Activated CD8-positive, alpha-beta T cell treated with anti-CD3 and anti-CD28 coated beads for 36 hours (primary cell): ENCODE measurements at regions not wholly inside any gene's neighbourhood (a gene's known extent, or its start where the extent isn't known, plus 50 kb on each side); places are given as distances from the start of the nearest gene placed in this dataset.

Experiments used
- ATAC-seq: fragments of 200-7000 bp; cut with Tn5 transposase; one replicate; pipeline ENCODE4 v1.10.0; 2021; ENCODE audit warnings: mild to moderate bottlenecking, moderate library complexity
- CTCF ChIA-PET: fragments of 350-600 bp; sonication (Branson Sonifier 250); formaldehyde crosslinking; loops from one replicate; lab custom pipeline; 2021; ENCODE audit warnings: antibody characterized with exemption; lab: Charles Lee
- POLR2A ChIA-PET: fragments of 350-600 bp; sonication (Branson Sonifier 250); formaldehyde crosslinking; loops from one replicate; lab custom pipeline; 2021; ENCODE audit warnings: antibody characterized with exemption; lab: Charles Lee
- DNase-seq: peaks from one replicate; pipeline ENCODE4 v3.0.0-alpha.2; 2020
- H3K27ac Mint-ChIP-seq: one replicate; pipeline ENCODE4 v1.8.0; 2021; ENCODE audit warnings: mild to moderate bottlenecking, mixed read lengths
- H3K27me3 Mint-ChIP-seq: one replicate; pipeline ENCODE4 v1.8.0; 2021; ENCODE audit warnings: mixed read lengths
- H3K36me3 Mint-ChIP-seq: one replicate; pipeline ENCODE4 v1.8.0; 2021; ENCODE audit warnings: low read depth, mixed read lengths
- H3K4me1 Mint-ChIP-seq: one replicate; pipeline ENCODE4 v1.8.0; 2021; ENCODE audit warnings: low read depth, mixed read lengths
- H3K4me3 Mint-ChIP-seq: one replicate; pipeline ENCODE4 v1.8.0; 2021; ENCODE audit warnings: mild to moderate bottlenecking, moderate library complexity, mixed read lengths
- H3K9me3 Mint-ChIP-seq: one replicate; pipeline ENCODE4 v1.8.0; 2021; ENCODE audit warnings: mixed read lengths
- intact Hi-C: fragments of 100-400 bp; cut with micrococcal nuclease; formaldehyde crosslinking; loops from one replicate; pipeline ENCODE4 v1.10.0; 2022
- TF ChIP-seq, protein P1 (sequence below): fragments of 200-600 bp; IDR thresholded peaks from one replicate; pipeline ENCODE4 v1.8.0; 2022; ENCODE audit warnings: antibody characterized with exemption, mild to moderate bottlenecking

DNA sequence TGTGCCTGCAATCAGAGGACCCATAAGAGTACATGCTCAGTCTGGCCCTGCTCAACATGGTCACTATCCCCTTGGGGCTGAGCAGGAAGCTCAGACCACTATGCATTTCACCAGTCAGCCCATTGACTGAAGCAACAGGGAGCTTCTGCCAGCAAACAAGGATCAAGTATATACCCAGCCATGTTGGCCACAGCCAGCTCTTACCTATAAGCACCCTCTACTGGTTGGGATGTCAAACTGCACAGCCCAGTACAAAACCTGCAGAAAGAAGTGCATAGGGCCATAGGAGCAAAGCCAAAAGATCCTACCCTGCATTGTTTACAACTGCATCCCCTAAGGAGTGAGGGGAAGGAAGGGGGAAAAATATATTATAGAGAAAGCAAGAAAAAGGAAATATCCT is 214.4 kb upstream of the CPEB2 start:
- ATAC-seq = peak; percentile 45
- ChIA-PET CTCF (interaction anchor here (1.0 to 1.1 kb wide), 3 partner anchors 27 to 1134 kb away, joined by 3 to 5 read pairs (median 4); no protein-coding TSS in a partner anchor), POLR2A (interaction anchor here (0.6 kb wide), 2 partner anchors 58 to 161 kb away, joined by 3 read pairs; no protein-coding TSS in a partner anchor)
- Mint-ChIP-seq H3K27ac (no peak overlapping the region), H3K4me1 (peaks cover 15% of the 10 kb centered on the region), H3K4me3 (no peak overlapping the region), H3K9me3 (peaks cover 18% of the 10 kb centered on the region), H3K36me3 (no peaks in the 10 kb centered on the region), H3K27me3 (peaks cover 10% of the 10 kb centered on the region)
- TF ChIP-seq, protein P1, sequence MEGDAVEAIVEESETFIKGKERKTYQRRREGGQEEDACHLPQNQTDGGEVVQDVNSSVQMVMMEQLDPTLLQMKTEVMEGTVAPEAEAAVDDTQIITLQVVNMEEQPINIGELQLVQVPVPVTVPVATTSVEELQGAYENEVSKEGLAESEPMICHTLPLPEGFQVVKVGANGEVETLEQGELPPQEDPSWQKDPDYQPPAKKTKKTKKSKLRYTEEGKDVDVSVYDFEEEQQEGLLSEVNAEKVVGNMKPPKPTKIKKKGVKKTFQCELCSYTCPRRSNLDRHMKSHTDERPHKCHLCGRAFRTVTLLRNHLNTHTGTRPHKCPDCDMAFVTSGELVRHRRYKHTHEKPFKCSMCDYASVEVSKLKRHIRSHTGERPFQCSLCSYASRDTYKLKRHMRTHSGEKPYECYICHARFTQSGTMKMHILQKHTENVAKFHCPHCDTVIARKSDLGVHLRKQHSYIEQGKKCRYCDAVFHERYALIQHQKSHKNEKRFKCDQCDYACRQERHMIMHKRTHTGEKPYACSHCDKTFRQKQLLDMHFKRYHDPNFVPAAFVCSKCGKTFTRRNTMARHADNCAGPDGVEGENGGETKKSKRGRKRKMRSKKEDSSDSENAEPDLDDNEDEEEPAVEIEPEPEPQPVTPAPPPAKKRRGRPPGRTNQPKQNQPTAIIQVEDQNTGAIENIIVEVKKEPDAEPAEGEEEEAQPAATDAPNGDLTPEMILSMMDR = peak; percentile 50
- intact Hi-C loops = no loop called here
- DNase-seq = peak; percentile 22

DNA sequence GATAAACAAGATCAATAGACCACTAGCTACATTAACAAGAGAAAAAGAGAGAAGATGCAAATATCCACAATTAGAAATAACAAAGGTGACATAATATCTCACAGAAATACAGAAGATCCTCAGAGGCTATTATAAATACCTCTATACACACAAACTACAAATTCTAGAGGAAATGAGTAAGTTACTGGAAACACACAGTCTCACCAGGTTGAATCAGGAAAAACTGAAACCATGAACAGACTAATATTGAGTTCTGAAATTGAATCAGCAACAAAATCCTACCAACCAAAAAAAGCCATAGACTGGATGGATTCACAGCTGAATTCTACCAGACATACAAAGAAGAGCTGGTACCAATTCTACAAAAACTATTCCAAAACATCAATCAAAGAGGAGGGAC is 211.8 kb upstream of the CPEB2 start:
- intact Hi-C loops = no loop called here
- CTCF ChIA-PET = no interaction called here
- H3K27me3 Mint-ChIP-seq = peaks cover 13% of the 10 kb centered on the region

DNA sequence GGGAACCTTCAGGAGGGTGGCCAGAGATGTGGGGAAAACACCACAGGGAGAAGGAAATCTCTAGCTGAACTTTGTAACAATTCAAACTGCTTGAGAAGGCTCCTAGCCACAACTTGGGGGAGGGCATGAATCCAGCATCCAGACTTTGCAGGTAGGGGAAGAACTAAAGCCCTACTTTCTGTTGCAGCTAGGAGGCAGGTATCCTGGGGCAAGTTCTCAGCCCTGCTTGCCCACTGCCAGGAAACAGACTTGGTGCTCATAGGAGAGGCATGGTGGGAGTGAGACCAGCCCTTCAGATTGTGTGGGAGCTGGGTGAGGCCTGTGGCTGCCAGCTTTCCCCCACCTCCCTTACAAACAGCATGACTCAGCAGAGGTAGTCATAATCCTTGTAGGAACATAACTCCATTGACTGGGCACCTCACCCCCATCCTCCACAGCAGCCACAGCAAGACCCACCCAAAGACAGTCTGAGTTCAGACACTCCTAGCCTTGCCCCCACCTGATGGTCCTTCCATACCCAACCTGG is 209.5 kb upstream of the CPEB2 start:
- peaks cover 21% of the 10 kb centered on the region for H3K9me3 Mint-ChIP-seq
- no peak overlapping the region for H3K27ac Mint-ChIP-seq
- intact Hi-C loops = no loop called here
- TF ChIP-seq, protein P1 = no peak
- H3K4me1 Mint-ChIP-seq = peaks cover 6% of the 10 kb centered on the region
- DNase-seq (no peak), ATAC-seq (no peak)
- ChIA-PET CTCF (interaction anchor here (1.0 kb wide), 1 partner anchor 102 kb away, joined by 3 read pairs; no protein-coding TSS in a partner anchor), POLR2A (interaction anchor here (0.8 kb wide), 1 partner anchor 9 kb away, joined by 3 read pairs; no protein-coding TSS in a partner anchor)
- peaks cover 14% of the 10 kb centered on the region for H3K27me3 Mint-ChIP-seq
- H3K36me3 Mint-ChIP-seq = no peaks in the 10 kb centered on the region
- no peak overlapping the region for H3K4me3 Mint-ChIP-seq

More for the DNA sequence above, 211.8 kb upstream of the CPEB2 start:
- Mint-ChIP-seq H3K36me3 (no peaks in the 10 kb centered on the region), H3K4me1 (peaks cover 6% of the 10 kb centered on the region), H3K9me3 (peaks cover 23% of the 10 kb centered on the region), H3K27ac (no peak overlapping the region), H3K4me3 (no peak overlapping the region)
- TF ChIP-seq, protein P1 = no peak
- POLR2A ChIA-PET = no interaction called here
- no peak for ATAC-seq
- DNase-seq = no peak

DNA sequence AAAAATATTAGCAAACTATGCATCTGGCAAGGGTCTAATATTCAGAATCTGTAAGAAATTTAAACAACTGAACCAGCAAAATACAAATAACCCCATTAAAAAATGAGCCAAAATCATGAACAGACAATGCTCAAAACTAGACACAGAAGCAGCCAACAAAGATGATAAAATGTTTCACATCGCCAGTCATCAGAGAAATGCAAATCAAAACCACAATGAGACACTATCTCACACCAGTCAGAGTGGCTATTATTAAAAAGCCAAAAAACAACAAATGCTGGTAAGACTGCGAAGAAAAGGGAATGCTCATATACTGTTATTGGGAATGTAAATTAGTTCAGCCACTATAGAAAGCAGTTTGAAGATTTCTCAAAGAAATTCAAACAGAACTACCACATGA is 201.3 kb upstream of the CPEB2 start:
- ATAC-seq (no peak), DNase-seq (no peak)
- POLR2A ChIA-PET = no interaction called here
- H3K4me1 Mint-ChIP-seq = no peaks in the 10 kb centered on the region
- TF ChIP-seq, protein P1 = no peak
- CTCF ChIA-PET = no interaction called here
- H3K4me3 Mint-ChIP-seq = no peak overlapping the region
- intact Hi-C loops = no loop called here
- H3K36me3 Mint-ChIP-seq = peaks cover 2% of the 10 kb centered on the region
- H3K9me3 Mint-ChIP-seq = peaks cover 23% of the 10 kb centered on the region
- no peak overlapping the region for H3K27ac Mint-ChIP-seq
- peaks cover 7% of the 10 kb centered on the region for H3K27me3 Mint-ChIP-seq

DNA sequence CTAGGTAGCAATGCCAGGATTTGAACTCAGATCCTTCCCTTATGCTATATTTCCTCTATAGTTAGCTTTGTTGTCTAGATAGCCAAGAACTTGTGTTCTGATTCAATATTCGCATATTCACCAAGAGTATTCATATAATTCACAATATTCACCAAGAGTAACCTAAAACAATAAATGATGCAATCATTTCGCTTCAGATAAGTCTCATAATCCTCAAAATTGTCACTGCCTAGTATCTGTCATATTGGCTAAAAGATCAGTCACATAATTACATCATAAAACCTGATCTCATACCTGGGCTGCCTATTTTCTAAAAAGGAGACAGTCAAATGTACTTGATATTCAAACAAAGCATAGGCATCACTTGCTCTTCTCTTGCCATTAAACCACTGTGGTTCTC is 199.7 kb upstream of the CPEB2 start:
- intact Hi-C loops = no loop called here
- H3K4me1 Mint-ChIP-seq = no peaks in the 10 kb centered on the region
- ChIA-PET POLR2A (no interaction called here), CTCF (no interaction called here)
- ATAC-seq (no peak), DNase-seq (no peak)
- peaks cover 2% of the 10 kb centered on the region for H3K36me3 Mint-ChIP-seq
- TF ChIP-seq, protein P1 = no peak
- H3K27ac Mint-ChIP-seq = no peak overlapping the region
- H3K9me3 Mint-ChIP-seq = peaks cover 19% of the 10 kb centered on the region
- H3K4me3 Mint-ChIP-seq = no peak overlapping the region
- H3K27me3 Mint-ChIP-seq = peaks cover 8% of the 10 kb centered on the region
